ENCODE measurements at regions not wholly inside any gene's neighbourhood (a gene's known extent, or its start where the extent isn't known, plus 50 kb on each side); places are given as distances from the start of the nearest gene placed in this dataset.

- TF ChIP-seq CTCF (IDR thresholded peaks at IDR 0.05): no peak
- TF ChIP-seq USF2 (IDR thresholded peaks at IDR 0.05): no peak
- TF ChIP-seq POLR2A (IDR thresholded peaks at IDR 0.05; ENCODE audit: low read length): no peak
- no peak for TF ChIP-seq CHD4 (IDR thresholded peaks at IDR 0.05; ENCODE audit: borderline replicate concordance)
- TF ChIP-seq SREBF2 (IDR thresholded peaks at IDR 0.05): no peak
- no peak for TF ChIP-seq REST (IDR thresholded peaks at IDR 0.05)
- TF ChIP-seq RAD21 (conservative IDR thresholded peaks at IDR 0.05 in 1 of 2, IDR thresholded peaks at IDR 0.05 in 1 of 2): no peak
- TF ChIP-seq JUN (IDR thresholded peaks at IDR 0.05): no peak
- no peak for TF ChIP-seq PHF8 (IDR thresholded peaks at IDR 0.05; ENCODE audit: borderline replicate concordance, low read depth)
- no peak for TF ChIP-seq GATA3 (IDR thresholded peaks at IDR 0.05; ENCODE audit: borderline replicate concordance)
- TF ChIP-seq NPAS2 (CRISPR knock-in tag; IDR thresholded peaks at IDR 0.05; ENCODE audit: borderline replicate concordance): no peak
Measured at GRCh38 chr9:79000230-79001002, 571.3 kb upstream of the TLE4 start.
